Natural killer cell treated with Interleukin-12 subunit alpha and Interleukin-12 subunit beta and Interleukin-15 and Interleukin-18, amount 100 ng/mL, for 72 hours (primary cell): ENCODE measurements at regions not wholly inside any gene's neighbourhood (a gene's known extent, or its start where the extent isn't known, plus 50 kb on each side); places are given as distances from the start of the nearest gene placed in this dataset.

ENCODE experiments used
- ATAC-seq, 2 donors: fragments of 150-1000 bp; cut with Tn5 transposase in 1 of 2; sonication (Bioruptor Pico), chemical (Tn5 transposase) in 1 of 2; 2 replicates each; pipeline ENCODE4 v1.10.0; 2021
- DNase-seq: peaks from one replicate; pipeline ENCODE4 v3.0.0; 2022; ENCODE audit warnings: low spot score
- H3K27ac Mint-ChIP-seq, 2 donors: 1 replicate in 1 of 2; 2 replicates in 1 of 2; pipeline ENCODE4 v1.8.0; 2022; ENCODE audit warnings: mixed read lengths in 2 of 2, mild to moderate bottlenecking in 1 of 2, moderate library complexity in 1 of 2
- H3K27me3 Mint-ChIP-seq, 2 donors: 1 replicate in 1 of 2; 2 replicates in 1 of 2; pipeline ENCODE4 v1.8.0; 2022; ENCODE audit warnings: mixed read lengths in 2 of 2
- H3K36me3 Mint-ChIP-seq: one replicate; pipeline ENCODE4 v1.8.0; 2022; ENCODE audit warnings: mixed read lengths
- H3K4me1 Mint-ChIP-seq, 2 donors: 1 replicate in 1 of 2; 2 replicates in 1 of 2; pipeline ENCODE4 v1.8.0; 2022; ENCODE audit warnings: low read depth in 2 of 2, mixed read lengths in 2 of 2, mild to moderate bottlenecking in 1 of 2
- H3K4me3 Mint-ChIP-seq: one replicate; pipeline ENCODE4 v1.8.0; 2022; ENCODE audit warnings: mixed read lengths
- H3K9me3 Mint-ChIP-seq: 2 replicates; pipeline ENCODE4 v1.8.0; 2022; ENCODE audit warnings: mixed read lengths

GRCh38 chr13:107480130-107480529, 735.2 kb downstream of the LIG4 start:
- no peak overlapping the region for H3K4me3 Mint-ChIP-seq
- no peak overlapping the region for H3K27ac Mint-ChIP-seq
- H3K4me1 Mint-ChIP-seq = no peaks in the 10 kb centered on the region
- peaks cover 2% of the 10 kb centered on the region for H3K9me3 Mint-ChIP-seq
- ATAC-seq (no peak), DNase-seq (no peak)
- H3K27me3 Mint-ChIP-seq = no peaks in the 10 kb centered on the region
- H3K36me3 Mint-ChIP-seq = no peaks in the 10 kb centered on the region

- no peaks in the 10 kb centered on the region for H3K36me3 Mint-ChIP-seq
Measured at GRCh38 chr13:107477772-107478379, 737.5 kb downstream of the LIG4 start.

GRCh38 chr13:107475753-107476453, 739.4 kb downstream of the LIG4 start:
- Mint-ChIP-seq H3K9me3 (peaks cover 4% of the 10 kb centered on the region), H3K4me3 (no peak overlapping the region), H3K36me3 (no peaks in the 10 kb centered on the region), H3K27ac (no peak overlapping the region), H3K27me3 (no peaks in the 10 kb centered on the region), H3K4me1 (no peaks in the 10 kb centered on the region)
- DNase-seq = no peak
- ATAC-seq = no peak

More at GRCh38 chr13:107477772-107478379, 737.5 kb downstream of the LIG4 start:
- H3K9me3 Mint-ChIP-seq = peaks cover 5% of the 10 kb centered on the region
- ATAC-seq (no peak), DNase-seq (no peak)
- H3K27ac Mint-ChIP-seq = no peak overlapping the region
- H3K27me3 Mint-ChIP-seq = no peaks in the 10 kb centered on the region
- H3K4me1 Mint-ChIP-seq = no peaks in the 10 kb centered on the region
- no peak overlapping the region for H3K4me3 Mint-ChIP-seq

- Mint-ChIP-seq H3K4me1 (no peaks in the 10 kb centered on the region), H3K9me3 (peaks cover 4% of the 10 kb centered on the region), H3K27me3 (no peaks in the 10 kb centered on the region), H3K36me3 (no peaks in the 10 kb centered on the region), H3K4me3 (no peak overlapping the region), H3K27ac (no peak overlapping the region)
- DNase-seq = no peak
- ATAC-seq = no peak
Measured at GRCh38 chr13:107473253-107473652, 742.1 kb downstream of the LIG4 start.

- DNase-seq = no peak
- Mint-ChIP-seq H3K36me3 (no peaks in the 10 kb centered on the region), H3K9me3 (peaks cover 2% of the 10 kb centered on the region), H3K4me3 (no peak overlapping the region), H3K4me1 (no peaks in the 10 kb centered on the region), H3K27ac (no peak overlapping the region), H3K27me3 (no peaks in the 10 kb centered on the region)
- no peak for ATAC-seq
Measured at GRCh38 chr13:107466326-107467099, 748.8 kb downstream of the LIG4 start.

GRCh38 chr13:107462501-107462900, 752.8 kb downstream of the LIG4 start:
- no peak overlapping the region for H3K27ac Mint-ChIP-seq
- no peak for ATAC-seq
- no peaks in the 10 kb centered on the region for H3K27me3 Mint-ChIP-seq
- H3K36me3 Mint-ChIP-seq = no peaks in the 10 kb centered on the region
- no peak for DNase-seq
- H3K4me1 Mint-ChIP-seq = no peaks in the 10 kb centered on the region
- no peak overlapping the region for H3K4me3 Mint-ChIP-seq
- H3K9me3 Mint-ChIP-seq = peaks cover 9% of the 10 kb centered on the region

- peaks cover 9% of the 10 kb centered on the region for H3K9me3 Mint-ChIP-seq
Measured at GRCh38 chr13:107461751-107462150, 753.6 kb downstream of the LIG4 start.

GRCh38 chr13:107459430-107459829, 755.9 kb downstream of the LIG4 start:
- Mint-ChIP-seq H3K36me3 (no peaks in the 10 kb centered on the region), H3K9me3 (peaks cover 14% of the 10 kb centered on the region), H3K4me3 (no peak overlapping the region), H3K27ac (no peak overlapping the region), H3K4me1 (peaks cover 0 to 6% of the 10 kb centered on the region in 2 donors), H3K27me3 (no peaks in the 10 kb centered on the region)
- DNase-seq (no peak), ATAC-seq (no peak)

More at GRCh38 chr13:107461751-107462150, 753.6 kb downstream of the LIG4 start:
- no peaks in the 10 kb centered on the region for H3K4me1 Mint-ChIP-seq
- no peaks in the 10 kb centered on the region for H3K27me3 Mint-ChIP-seq
- no peak for ATAC-seq
- H3K27ac Mint-ChIP-seq = no peak overlapping the region
- H3K36me3 Mint-ChIP-seq = no peaks in the 10 kb centered on the region
- no peak for DNase-seq
- no peak overlapping the region for H3K4me3 Mint-ChIP-seq

GRCh38 chr13:107458269-107458668, 757.1 kb downstream of the LIG4 start:
- DNase-seq (no peak), ATAC-seq (no peak)
- Mint-ChIP-seq H3K27me3 (no peaks in the 10 kb centered on the region), H3K4me1 (peaks cover 0 to 6% of the 10 kb centered on the region in 2 donors), H3K9me3 (peaks cover 20% of the 10 kb centered on the region), H3K27ac (peak overlapping the region in 1 of 2 donors; percentile 51), H3K4me3 (no peak overlapping the region), H3K36me3 (peaks cover 6% of the 10 kb centered on the region)

GRCh38 chr13:107457686-107458085, 757.6 kb downstream of the LIG4 start:
- DNase-seq = no peak
- Mint-ChIP-seq H3K4me1 (peaks cover 0 to 6% of the 10 kb centered on the region in 2 donors), H3K36me3 (peaks cover 6% of the 10 kb centered on the region), H3K27me3 (no peaks in the 10 kb centered on the region), H3K27ac (no peak overlapping the region), H3K4me3 (no peak overlapping the region), H3K9me3 (peaks cover 20% of the 10 kb centered on the region)
- ATAC-seq = no peak

- ATAC-seq = no peak
- peaks cover 8 to 17% of the 10 kb centered on the region in 2 donors for H3K4me1 Mint-ChIP-seq
- H3K9me3 Mint-ChIP-seq = peaks cover 28% of the 10 kb centered on the region
- no peak overlapping the region for H3K27ac Mint-ChIP-seq
- H3K27me3 Mint-ChIP-seq = no peaks in the 10 kb centered on the region
- no peak for DNase-seq
- H3K36me3 Mint-ChIP-seq = peaks cover 13% of the 10 kb centered on the region
- H3K4me3 Mint-ChIP-seq = no peak overlapping the region
Measured at GRCh38 chr13:107456431-107456830, 758.9 kb downstream of the LIG4 start.

GRCh38 chr13:107452833-107453232, 762.5 kb downstream of the LIG4 start:
- no peak overlapping the region for H3K27ac Mint-ChIP-seq
- no peak for ATAC-seq

GRCh38 chr13:107450931-107451330, 764.4 kb downstream of the LIG4 start:
- peaks cover 35% of the 10 kb centered on the region for H3K9me3 Mint-ChIP-seq
- ATAC-seq (peak; percentile 85), DNase-seq (no peak)
- H3K36me3 Mint-ChIP-seq = peaks cover 19% of the 10 kb centered on the region
- peak overlapping the region in 1 of 2 donors; percentile 81 for H3K27ac Mint-ChIP-seq
- peaks cover 31 to 36% of the 10 kb centered on the region in 2 donors for H3K4me1 Mint-ChIP-seq
- peak overlapping the region; percentile 59 for H3K4me3 Mint-ChIP-seq
- no peaks in the 10 kb centered on the region for H3K27me3 Mint-ChIP-seq

More at GRCh38 chr13:107452833-107453232, 762.5 kb downstream of the LIG4 start:
- Mint-ChIP-seq H3K36me3 (peaks cover 19% of the 10 kb centered on the region), H3K4me3 (no peak overlapping the region), H3K27me3 (no peaks in the 10 kb centered on the region), H3K4me1 (peaks cover 31 to 36% of the 10 kb centered on the region in 2 donors), H3K9me3 (peaks cover 33% of the 10 kb centered on the region)
- no peak for DNase-seq

- Mint-ChIP-seq H3K36me3 (peaks cover 19% of the 10 kb centered on the region), H3K4me3 (peak overlapping the region; percentile 59), H3K27me3 (no peaks in the 10 kb centered on the region), H3K27ac (peak overlapping the region; percentile 47 to 81), H3K4me1 (peaks cover 31 to 32% of the 10 kb centered on the region in 2 donors), H3K9me3 (peaks cover 31% of the 10 kb centered on the region)
- ATAC-seq (no peak), DNase-seq (no peak)
Measured at GRCh38 chr13:107450431-107450830, 764.9 kb downstream of the LIG4 start.
